GM18520 (cell line): ENCODE measurements at regions not wholly inside any gene's neighbourhood (a gene's known extent, or its start where the extent isn't known, plus 50 kb on each side); places are given as distances from the start of the nearest gene placed in this dataset.

Source experiments
- ATAC-seq: cut with Tn5 transposase; IDR thresholded peaks from one replicate; pipeline ENCODE4 v1.9.1; 2021; ENCODE audit not compliant: unreplicated experiment

GRCh38 chr5:35478856-35479682 is 138.6 kb upstream of the SPEF2 start:
- ATAC-seq: no peak

DNA sequence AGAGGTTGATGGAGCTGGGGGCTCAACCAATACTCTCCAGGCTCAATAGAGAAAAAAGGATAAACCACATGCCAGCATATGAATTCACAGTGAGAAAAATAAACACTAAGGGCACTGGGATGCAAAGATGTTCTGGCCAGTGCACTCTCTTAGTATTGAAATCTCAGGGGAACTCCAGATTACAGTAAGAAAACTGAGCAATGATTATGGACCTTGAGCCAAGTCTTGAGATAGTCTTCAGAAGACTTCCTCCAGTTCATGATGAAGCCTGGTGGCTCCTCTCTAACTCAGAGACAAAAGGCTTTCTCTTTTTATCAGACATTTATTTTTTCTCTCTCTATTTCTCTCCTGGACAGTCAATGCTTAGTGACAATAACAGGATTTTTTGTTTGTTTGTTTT is 139.8 kb upstream of the SPEF2 start:
- ATAC-seq: no peak

DNA sequence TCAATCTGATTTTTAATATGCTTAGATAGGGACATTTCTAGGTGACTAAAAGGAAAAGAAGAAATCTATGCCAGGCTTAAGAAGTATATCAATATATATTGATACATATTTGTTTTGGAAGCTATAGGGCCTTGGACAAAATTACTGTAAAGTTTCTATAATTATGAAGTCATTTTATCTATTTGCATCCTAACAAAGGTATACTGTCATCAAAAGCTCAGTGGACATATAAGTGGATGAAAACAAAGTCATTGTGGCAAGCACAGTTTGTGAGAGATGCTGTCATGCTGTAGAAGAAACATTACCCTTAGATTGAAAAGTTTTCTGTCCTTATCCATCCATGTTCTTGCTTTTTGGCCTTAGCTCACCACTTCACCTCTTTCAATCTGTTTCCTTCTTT is 140.3 kb upstream of the SPEF2 start:
- ATAC-seq: no peak

DNA sequence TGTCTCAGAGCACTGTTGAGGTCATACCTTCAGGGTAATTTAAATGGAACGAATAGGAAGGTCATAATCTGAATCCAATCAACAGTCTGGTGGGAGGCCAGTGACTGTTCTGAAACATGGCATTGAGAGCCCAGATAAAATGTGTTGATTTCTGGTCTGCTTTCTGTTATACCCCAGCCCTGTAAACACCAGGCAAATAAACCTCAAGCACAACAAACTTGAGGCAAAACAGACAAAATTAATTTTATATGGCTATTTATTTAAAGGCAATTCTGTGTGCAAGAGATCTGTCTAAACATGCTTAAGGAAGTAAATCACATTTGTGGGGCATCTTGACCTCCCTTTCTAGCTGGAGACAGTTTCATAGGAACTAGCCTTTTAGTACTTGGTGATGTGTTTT is 140.9 kb upstream of the SPEF2 start:
- ATAC-seq: no peak

GRCh38 chr5:35476036-35476435 is 141.6 kb upstream of the SPEF2 start:
- no peak for ATAC-seq

DNA sequence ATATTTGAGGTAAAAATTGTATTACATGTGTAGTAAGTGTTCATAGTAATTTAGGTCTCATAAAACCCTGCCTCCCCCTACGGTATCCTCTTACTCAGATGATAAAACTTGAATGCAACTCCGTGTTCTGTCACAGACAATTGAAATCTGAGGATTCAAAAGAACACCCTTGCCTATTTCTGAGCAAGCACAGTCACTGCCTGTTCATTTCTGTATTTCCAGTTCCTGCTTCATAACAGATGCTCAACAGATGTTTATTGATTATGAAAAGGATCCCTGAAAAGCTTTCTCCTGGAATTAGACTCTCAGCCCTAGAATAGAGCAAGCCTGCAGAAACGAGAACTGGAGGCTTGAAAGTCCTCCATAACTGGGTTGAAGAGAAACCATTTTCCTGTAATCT is 144.1 kb upstream of the SPEF2 start:
- ATAC-seq: no peak

DNA sequence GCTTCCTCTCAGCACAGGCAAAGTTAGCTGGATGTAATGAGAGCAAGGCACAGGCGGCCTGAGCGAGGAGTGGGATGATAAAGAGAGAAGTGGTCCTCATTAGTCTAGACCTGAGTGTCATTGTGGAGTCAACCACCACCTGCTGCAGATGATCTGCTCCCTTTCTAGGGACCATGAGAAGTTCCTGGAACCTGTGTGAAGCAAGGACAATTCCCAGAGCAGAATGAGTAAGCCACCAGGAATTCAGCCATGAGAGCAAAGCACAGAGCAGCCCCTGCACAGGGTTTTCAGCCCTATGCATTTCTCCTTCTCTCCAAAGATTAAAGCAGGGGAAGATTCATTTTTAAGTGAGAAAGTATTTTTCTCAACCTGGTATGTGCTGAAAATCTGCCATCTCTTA is 146.8 kb upstream of the SPEF2 start:
- no peak for ATAC-seq

DNA sequence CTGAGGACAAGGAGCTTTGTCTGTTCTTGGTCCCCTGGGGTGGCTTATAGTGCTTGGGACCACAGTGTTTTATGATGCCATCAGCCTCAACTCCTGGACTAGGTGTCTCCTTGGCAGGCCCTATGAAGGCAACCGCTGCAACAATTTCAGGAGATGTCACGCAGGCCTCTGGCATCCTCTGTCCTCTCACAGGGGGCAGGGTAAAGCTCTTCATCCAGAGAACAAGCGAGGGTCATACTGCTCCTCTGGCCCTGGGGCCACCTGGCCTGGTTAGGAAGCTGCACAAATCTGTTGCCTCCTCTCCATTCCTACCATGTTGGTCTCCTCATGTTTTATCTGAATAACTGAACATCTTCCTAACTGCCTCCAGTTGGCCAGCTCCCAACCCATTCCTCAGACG is 148.9 kb upstream of the SPEF2 start:
- ATAC-seq: no peak

GRCh38 chr5:35466746-35467145 is 150.9 kb upstream of the SPEF2 start:
- no peak for ATAC-seq

GRCh38 chr5:35464757-35465156 is 152.9 kb upstream of the SPEF2 start:
- ATAC-seq: no peak

GRCh38 chr5:35461530-35461929 is 156.1 kb upstream of the SPEF2 start:
- ATAC-seq: no peak

GRCh38 chr5:35458824-35459207 is 158.8 kb upstream of the SPEF2 start:
- ATAC-seq: no peak

DNA sequence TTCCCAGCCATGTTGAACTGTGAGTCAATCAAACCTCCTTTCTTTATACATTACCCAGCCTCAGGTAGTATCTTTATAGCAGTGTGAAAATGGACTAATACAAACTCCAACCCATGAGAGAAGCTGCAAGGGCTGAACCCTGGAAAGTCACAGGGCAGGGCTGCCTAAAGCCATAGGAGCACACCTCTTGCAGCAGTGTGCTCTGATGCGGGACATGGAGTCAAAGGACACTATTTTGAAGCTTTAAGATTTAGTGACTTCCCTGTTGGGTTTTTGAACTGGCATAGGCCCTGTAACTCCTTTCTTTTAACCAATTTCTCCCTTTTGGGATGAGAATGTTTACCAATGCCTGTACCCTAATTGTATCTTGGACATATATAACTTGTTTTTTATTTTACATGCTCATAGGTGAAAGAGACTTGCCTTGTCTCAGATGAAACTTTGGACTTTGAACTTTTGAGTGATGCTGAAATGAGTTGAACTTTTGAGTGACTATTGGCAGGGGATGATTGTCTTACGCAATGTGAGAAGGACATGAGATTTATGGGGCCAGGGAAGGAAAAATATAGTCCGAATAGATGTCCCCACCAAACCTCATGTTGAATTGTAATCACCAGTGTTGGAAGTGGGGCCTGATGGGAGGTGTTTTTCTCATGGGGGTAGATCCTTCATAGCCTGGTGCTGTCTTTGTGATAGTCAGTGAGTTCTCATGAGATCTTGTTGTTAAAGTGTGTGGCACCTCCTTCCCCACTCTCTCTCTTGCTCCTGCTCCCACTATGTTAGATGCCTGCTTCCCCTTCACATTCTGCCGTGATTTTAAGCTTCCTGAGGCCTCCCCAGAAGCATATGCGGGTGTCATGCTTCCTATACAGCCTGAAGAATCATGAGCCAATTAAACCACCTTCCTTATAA is 159.5 kb upstream of the SPEF2 start:
- no peak for ATAC-seq

- ATAC-seq: no peak
These were observed 161.2 kb upstream of the SPEF2 start for GRCh38 chr5:35456506-35456905.

GRCh38 chr5:35454011-35454525 is 163.6 kb upstream of the SPEF2 start:
- no peak for ATAC-seq

GRCh38 chr5:35443803-35444595 is 173.7 kb upstream of the SPEF2 start:
- no peak for ATAC-seq

DNA sequence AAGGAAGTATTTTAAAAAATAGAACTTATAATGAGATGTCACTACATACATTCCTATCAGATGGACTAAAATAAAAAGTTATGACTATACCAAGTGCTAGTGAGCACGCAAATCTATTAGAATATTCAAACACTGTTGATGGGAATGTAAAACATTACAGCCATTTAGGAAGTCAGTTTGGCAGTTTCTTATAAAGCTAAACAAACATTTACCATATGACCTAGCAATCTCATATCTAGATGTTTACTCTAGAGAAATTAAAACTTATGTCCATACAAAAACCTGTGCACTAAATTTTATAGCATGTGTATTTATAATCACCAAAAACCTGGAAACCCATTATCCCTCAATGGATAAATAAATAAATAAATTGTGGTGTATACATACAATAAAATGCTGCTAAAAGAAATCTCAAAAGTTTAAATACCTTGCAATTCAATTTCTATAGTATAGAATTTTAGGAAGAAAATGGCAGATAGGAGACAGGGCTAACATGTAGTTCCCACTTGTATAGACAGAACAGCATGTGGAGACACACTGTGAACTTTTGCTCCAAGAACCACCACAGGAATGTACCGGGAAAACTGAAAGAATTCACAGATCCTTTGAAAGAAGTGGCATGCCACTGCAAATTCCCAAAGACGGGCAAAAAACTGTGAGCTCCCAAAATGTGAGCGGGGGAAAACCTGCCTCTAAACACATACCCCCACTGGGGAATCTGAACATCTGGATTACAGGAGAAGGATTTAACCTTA is 174.6 kb upstream of the SPEF2 start:
- no peak for ATAC-seq

- no peak for ATAC-seq
These were observed 177.3 kb upstream of the SPEF2 start for GRCh38 chr5:35440409-35440808.

- no peak for ATAC-seq
These were observed 178.9 kb upstream of the SPEF2 start for GRCh38 chr5:35438786-35439185.

DNA sequence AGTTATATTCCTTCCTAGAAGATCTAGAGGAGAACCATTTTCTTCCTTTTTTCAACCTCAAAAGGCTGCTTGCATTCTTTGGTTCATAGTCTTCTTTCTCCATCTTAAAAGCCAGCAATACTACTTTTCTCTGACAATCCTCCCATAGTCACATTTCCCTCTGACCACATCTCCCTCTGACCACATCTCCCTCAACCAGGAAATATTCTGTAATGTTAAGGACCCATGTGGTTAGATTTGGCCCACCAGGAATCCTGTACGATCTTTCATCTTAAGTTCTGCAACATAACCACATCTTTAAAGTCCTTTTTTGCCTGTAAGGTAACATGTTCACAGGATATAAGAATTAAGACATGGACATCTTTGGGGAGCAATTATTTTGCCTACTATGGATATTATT is 179.4 kb upstream of the SPEF2 start:
- ATAC-seq: no peak
